Adipose tissue (tissue), 3 donors: ENCODE measurements at regions not wholly inside any gene's neighbourhood (a gene's known extent, or its start where the extent isn't known, plus 50 kb on each side); places are given as distances from the start of the nearest gene placed in this dataset.
"Not testable (repeated sequence)": the region's sequence is repeated elsewhere in the genome, so short reads cannot be mapped to it uniquely, and the experiment has no call there.

Experiments used
- H3K27ac ChIP-seq: one replicate; pipeline ENCODE4 v1.5.1; 2013; ENCODE audit warnings: low read depth, low read length
- WGBS, 3 donors: extraction: QIAGEN DNeasy Blood & Tissue Kit; methylation state at CpG; one replicate each; pipeline ENCODE4 v1.1.7; 2013; 5-methylcytosine and 5-hydroxymethylcytosine counted together
- donor health status: healthy with polysubstance abuse.
- donor health status: Bipolar disorder and iron deficiency.
- donor health status: healthy.

GRCh38 chr21:27870755-27871154 is 903.9 kb upstream of the ADAMTS5 start:
- not testable (repeated sequence) for H3K27ac ChIP-seq

- WGBS, 3 donors: 41 to 57% (median 42%) methylated on average over 3 of the region's 3 CpGs
Measured at GRCh38 chr21:27860314-27860955, 893.5 kb upstream of the ADAMTS5 start.

GRCh38 chr21:27858053-27858825 is 891.4 kb upstream of the ADAMTS5 start:
- whole genome bisulfite sequencing, 3 donors: 73 to 93% (median 85%) methylated on average over 5 of the region's 5 CpGs
- not testable (repeated sequence) for H3K27ac ChIP-seq

More at GRCh38 chr21:27860314-27860955, 893.5 kb upstream of the ADAMTS5 start:
- not testable (repeated sequence) for H3K27ac ChIP-seq

DNA sequence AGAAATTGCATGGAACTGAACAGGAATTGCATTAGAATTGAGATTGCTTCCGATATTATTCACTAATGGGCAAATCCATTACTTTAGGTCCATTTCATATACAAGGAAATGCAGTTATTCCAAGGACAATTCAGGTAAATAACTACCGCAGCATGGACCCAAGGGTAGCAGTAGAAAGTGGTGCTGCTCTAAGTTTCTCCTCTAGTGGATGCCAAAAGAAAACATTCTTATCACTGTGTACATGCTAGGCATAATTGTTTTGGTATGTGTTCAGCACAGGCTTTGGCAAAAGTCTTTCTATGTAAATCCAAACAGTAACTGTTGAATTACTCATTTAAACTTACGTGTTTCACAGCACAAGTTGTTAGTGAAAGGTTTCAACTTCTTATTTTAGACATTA is 890.1 kb upstream of the ADAMTS5 start:
- H3K27ac ChIP-seq: not testable (repeated sequence)
- 47 to 79% (median 70%) methylated on average over 2 to 3 of the region's 3 CpGs for WGBS, 3 donors

DNA sequence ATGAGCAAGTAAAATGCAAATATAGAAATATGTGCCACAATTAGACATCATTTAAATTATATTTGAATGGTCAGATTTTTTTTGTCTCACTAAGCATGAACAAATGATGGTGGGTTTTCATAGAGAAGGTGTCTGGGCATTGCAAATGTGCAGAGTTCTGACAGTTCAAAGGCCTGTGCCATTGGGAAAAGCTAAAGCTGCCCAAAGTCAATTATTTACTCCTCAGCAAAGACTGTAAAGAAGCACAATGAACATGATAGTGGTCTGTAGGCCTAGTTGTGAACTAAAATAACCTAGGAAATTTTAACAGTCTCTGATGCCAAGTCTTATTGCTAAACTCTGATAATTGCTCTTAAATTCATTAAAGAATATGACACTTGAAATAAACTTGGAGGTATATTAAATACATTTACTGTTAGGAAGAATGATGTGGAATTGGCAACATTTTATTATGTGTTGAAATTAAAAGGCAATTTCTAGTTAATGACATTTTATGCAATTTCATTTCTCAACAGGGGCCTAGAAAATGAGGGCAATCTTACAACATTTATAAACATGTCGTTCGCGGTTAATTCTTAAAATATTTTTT is 874.3 kb upstream of the ADAMTS5 start:
- H3K27ac ChIP-seq: no peak overlapping the region
- WGBS, 3 donors: 77 to 99% (median 77%) methylated on average over 3 of the region's 3 CpGs

DNA sequence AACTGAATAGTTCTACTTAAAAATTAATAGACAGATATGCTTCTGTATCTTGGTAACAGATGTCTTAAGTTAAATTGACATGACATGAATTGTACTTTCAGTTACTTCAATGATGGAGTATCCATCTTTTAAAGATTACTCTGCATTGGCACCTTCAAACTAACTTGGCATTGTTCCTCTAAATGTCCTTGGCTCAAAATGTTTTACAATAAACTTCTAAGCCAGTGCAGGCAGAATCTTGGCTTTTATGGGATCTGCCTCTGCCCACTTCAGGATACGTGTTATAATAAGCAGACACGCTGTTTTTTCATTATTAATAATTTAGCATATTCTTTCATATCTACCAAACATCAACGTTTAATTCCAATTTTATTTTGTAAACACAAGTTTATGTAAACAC is 873.4 kb upstream of the ADAMTS5 start:
- 31 to 50% (median 42%) methylated on average over 3 of the region's 3 CpGs for WGBS, 3 donors
- H3K27ac ChIP-seq: no peak overlapping the region

DNA sequence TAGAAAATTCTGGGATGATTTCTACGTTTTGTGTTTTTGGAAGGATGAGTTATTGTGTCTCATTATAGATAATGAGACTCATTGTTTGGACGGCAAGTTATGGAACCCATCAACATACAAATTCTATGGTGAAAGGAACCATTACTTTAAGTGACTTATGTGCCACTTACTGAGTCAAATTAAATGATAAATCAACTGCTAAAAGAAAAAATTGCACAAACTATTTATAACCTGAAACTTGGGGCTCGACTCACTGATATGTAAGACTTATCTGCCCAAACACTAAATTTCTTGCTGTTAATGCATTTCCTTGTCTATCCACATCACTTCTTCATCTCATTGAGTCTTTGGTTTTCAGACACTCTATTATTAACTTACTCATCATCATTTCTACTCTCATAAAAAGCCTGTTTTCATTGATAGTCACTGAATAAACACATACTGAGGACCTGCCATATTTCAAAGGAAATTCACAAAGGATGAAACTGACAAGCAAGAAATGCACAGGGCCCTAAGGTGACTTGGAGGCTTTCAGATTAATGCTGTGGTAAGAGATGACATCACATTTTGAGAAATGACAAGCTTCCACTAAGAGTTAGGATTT is 872.7 kb upstream of the ADAMTS5 start:
- 72 to 80% (median 76%) methylated on average over 3 of the region's 3 CpGs for WGBS, 3 donors
- H3K27ac ChIP-seq: no peak overlapping the region

DNA sequence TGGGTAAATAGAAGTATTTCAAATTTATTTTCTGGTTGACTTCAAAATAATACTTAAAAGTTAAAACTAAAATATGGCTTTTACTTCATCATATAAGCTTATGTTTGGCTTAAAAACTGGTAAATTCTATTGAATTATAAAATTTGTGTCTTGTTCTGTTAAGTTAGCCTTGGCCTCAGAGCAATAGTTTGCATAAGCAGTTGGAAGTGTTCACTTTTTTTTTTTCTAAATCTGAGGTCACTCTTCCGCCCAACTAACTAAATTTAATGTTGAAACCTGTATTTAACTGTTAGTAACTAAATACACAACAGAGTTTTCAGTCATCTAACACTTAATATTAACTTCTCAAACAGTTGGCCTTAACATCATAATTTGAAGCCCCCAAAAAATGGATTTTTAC is 871.7 kb upstream of the ADAMTS5 start:
- H3K27ac ChIP-seq: no peak overlapping the region
- WGBS, 3 donors: 46 to 68% (median 64%) methylated on average over 1 of the region's 1 CpG

- 38 to 86% (median 59%) methylated on average over 1 of the region's 1 CpG for WGBS, 3 donors
- no peak overlapping the region for H3K27ac ChIP-seq
Measured at GRCh38 chr21:27837936-27838335, 871.0 kb upstream of the ADAMTS5 start.

GRCh38 chr21:27833298-27833697 is 866.4 kb upstream of the ADAMTS5 start:
- 44 to 71% (median 70%) methylated on average over 3 of the region's 3 CpGs for WGBS, 3 donors
- no peak overlapping the region for H3K27ac ChIP-seq

DNA sequence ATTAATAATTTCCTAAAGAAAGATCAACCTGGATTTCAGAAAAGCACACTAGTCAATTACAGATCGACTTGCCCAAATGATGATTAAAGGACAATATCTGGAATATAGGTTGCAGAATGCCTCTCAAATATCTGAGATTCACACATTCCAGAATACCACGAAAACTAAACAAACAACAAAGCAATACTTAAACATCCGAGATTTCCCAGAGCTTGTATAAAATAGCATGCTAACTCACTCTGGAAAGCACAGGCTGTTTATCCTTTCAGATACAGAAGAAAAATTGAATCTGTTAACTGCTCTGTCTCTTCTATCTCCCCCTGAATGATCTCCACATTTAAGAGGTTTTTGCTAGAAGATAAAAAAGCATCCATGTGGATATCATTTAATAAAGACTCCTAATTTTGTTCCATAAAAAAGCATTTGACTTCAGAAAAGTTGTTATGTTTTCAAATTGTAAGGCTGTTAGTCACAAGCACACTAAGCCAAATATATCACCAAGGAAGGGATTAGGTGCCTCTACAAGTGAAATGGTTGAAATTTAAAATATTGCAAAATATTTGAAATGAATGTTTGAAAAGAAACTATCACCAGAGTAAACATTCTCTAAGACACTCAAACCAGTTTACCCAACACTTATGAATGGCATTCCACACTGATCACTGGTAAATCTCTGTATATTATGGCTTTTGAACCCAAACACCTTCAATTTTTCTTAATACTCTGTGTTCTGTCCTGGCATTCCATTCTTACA is 865.1 kb upstream of the ADAMTS5 start:
- 49 to 65% (median 56%) methylated on average over 3 of the region's 3 CpGs for WGBS, 3 donors
- no peak overlapping the region for H3K27ac ChIP-seq

DNA sequence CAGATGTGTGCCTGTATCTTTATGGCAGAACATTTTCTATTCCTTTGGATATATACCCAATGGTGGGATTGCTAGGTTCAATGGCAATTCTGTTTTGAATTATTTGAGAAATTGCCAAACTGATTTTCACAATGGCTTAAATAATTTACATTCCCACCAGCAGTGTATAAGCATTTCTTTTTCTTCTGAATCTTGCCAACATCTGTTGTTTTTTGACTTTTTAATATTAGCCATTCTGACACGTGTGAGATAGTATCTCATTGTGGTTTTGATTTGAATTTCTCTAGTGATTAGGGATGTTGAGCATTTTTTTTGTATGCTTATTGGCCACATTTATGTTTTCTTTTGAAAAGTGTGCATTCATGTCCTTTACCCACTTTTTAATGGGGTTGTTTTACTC is 864.3 kb upstream of the ADAMTS5 start:
- 0 to 38% (median 32%) methylated on average over 1 of the region's 1 CpG for WGBS, 3 donors
- no peak overlapping the region for H3K27ac ChIP-seq

DNA sequence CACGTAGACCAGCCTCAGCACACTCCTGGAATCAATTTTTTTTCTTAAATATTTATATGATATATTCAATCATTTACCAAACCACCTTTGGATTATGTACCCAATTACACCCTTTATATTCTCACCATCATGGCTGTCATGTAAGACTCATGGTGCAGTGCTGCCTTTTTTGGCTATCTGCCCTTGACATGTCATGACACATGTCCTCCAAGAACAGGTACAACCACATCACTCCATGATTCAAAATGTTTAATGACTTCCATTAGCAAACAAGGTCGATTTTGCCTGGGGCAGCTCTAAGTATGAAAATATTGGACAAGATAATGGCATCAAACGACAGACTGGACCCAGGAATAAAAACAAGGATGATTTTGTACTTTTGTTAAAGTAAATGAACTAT is 861.1 kb upstream of the ADAMTS5 start:
- 41 to 86% (median 78%) methylated on average over 3 of the region's 3 CpGs for WGBS, 3 donors
- H3K27ac ChIP-seq: no peak overlapping the region

- 70 to 80% (median 76%) methylated on average over 5 of the region's 5 CpGs for WGBS, 3 donors
- H3K27ac ChIP-seq: no peak overlapping the region
Measured at GRCh38 chr21:27825035-27825434, 858.1 kb upstream of the ADAMTS5 start.

- 70 to 82% (median 79%) methylated on average over 8 of the region's 8 CpGs for WGBS, 3 donors
- H3K27ac ChIP-seq: no peak overlapping the region
Measured at GRCh38 chr21:27823652-27824201, 856.8 kb upstream of the ADAMTS5 start.

GRCh38 chr21:27820342-27820741 is 853.5 kb upstream of the ADAMTS5 start:
- no peak overlapping the region for H3K27ac ChIP-seq
- 83 to 90% (median 83%) methylated on average over 1 of the region's 1 CpG for WGBS, 3 donors

- WGBS, 3 donors: 34 to 68% (median 58%) methylated on average over 3 of the region's 3 CpGs
- no peak overlapping the region for H3K27ac ChIP-seq
Measured at GRCh38 chr21:27819299-27819698, 852.4 kb upstream of the ADAMTS5 start.

GRCh38 chr21:27818847-27819246 is 852.0 kb upstream of the ADAMTS5 start:
- WGBS, 3 donors: 78 to 81% (median 80%) methylated on average over 4 of the region's 4 CpGs
- H3K27ac ChIP-seq: no peak overlapping the region
